GM18907 (cell line): ENCODE measurements at regions not wholly inside any gene's neighbourhood (a gene's known extent, or its start where the extent isn't known, plus 50 kb on each side); places are given as distances from the start of the nearest gene placed in this dataset.
"Not testable (repeated sequence)": the region's sequence is repeated elsewhere in the genome, so short reads cannot be mapped to it uniquely, and the experiment has no call there.

Experiments
- ATAC-seq: cut with Tn5 transposase; IDR thresholded peaks from one replicate; pipeline ENCODE4 v1.9.1; 2021; ENCODE audit warnings: mild to moderate bottlenecking, moderate library complexity; ENCODE audit not compliant: unreplicated experiment

DNA sequence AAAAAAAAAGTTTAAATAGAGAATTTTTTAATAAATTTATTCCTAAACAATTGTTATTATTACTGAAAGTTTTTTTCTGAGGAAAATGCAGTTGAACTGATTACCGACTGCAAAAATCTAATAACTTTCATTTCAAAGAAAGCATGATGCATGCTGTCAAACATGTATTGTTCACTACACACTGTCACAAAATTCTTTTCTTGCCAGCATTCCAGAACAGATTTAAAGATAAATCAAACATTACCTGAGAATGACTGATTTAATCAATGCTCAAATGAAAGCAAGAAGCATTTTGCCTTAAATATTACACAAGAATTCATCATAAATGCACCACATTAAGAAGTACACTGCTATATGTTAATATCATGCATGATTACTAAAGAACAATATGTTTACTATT lies 588.3 kb downstream of the SLC16A7 start:
- no peak for ATAC-seq

DNA sequence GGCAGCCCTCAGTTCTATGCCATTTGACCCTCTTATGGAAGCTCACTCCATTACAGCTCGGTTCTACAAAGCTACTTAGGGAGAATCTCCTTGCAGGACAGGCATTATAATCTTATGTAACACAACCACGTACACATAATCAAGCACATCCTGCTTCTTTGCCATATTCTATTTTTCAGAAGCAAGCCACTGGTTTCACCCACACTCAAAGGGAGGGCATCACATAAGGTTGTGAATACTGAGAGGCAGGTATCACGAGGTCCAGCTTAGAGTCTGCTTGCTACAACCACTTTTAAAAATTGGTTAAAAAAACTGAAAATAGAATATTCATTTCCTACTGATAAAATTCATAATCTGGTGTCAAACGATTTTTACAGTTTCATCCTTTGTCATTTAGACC lies 589.2 kb downstream of the SLC16A7 start:
- no peak for ATAC-seq

DNA sequence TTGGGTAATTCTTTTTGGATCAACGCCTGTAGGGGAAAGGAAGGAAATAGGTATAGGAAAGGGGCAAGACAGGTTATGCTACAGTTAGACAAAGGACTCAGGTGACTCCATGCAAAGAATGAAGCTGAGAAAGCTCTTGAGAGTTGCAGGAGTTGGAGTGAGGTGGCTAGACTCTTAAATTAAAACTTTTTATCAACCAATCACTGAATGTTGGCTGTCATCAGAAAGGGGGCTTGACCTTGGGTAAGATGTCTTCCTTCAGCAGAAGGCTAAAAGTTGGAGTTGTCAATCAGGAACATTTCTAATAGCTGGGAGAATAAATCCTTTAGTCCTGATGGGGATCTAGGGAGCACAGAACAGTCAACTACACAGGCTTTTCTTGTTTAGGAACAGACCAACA lies 595.4 kb downstream of the SLC16A7 start:
- no peak for ATAC-seq

DNA sequence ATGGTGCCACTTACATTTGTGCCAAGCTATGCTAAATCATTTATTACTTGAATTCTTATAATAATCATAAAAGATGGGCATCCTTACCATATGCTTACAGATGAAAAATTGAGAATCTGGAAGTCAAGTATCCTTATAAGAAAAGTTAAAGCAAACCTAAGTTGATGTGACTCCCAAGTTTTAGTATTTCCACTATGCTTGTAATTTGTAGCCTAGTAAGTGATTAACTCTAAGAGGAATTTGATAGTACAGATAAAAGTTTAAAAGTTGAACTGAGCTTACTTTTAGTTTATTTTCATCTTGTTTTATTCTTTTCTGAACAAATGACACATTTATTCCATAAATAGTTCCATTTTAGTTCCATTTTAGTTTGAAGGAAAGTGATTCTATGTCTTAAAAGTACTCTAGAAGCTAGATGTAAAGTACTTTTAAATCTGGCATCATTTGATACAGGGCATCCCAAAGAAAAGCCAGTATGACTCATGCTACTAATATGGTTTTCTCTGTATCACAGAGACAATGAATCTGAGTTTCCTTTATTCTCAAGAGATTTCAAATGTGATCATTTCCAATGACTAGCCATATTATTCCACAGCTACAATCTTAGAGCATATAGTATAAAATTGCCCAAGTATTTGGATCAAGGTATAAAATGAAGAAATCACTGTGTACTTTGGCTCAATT lies 596.0 kb downstream of the SLC16A7 start:
- ATAC-seq, result no peak

DNA sequence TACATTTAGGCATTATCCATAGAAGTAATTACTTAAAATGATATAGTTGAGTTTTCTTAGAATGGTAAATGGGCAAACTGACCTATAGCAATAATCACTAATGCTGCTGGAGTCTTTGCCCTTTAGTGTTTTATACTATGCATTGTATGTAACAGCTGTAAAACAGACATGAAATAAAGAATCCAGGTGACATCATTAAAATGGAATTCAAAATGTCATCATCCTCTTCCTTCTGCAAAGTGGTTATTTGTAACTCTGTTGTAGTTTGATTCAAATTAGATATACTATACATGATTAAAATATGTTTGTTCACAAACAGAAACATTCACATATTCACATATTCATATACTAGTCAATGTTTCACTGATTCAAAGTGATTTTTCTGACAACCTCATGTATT lies 598.8 kb downstream of the SLC16A7 start:
- no peak for ATAC-seq

DNA sequence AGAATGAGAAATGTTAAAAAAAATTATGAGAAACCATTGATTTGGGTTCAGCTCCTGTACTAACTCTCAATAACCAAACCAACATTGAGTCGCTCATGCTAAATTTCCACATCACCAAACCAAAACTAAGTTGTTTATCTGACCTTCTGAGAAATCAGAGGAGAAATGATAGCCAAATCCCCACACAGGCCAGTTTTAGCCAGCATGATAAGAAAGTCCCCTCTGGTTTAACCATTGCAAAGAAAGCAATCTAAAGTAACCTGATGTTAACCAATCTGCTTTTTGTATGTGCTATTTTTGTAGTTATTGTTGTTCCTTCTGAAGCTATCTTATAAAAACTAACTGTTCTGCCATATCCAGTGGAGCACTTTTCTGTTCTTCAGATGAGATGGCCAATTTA lies 599.7 kb downstream of the SLC16A7 start:
- ATAC-seq, result no peak

DNA sequence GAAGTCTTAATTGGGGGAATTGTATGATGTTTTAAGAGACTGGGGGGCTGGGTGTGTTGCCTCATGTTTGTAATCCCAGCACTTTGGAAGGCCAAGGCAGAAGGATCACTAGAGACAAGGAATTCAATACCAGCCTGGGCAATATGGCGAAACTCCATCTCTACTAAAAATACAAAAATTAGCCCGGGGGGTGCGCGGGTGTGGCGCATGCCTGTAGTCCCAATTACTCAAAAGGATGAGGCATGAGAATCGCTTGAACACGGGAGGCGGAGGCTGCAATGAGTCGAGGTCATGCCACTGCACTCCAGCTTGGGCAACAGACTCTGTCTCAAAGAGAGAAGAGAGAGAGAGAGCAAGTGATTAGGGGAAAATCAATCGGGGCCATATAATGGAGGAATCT lies 600.5 kb downstream of the SLC16A7 start:
- no peak for ATAC-seq

DNA sequence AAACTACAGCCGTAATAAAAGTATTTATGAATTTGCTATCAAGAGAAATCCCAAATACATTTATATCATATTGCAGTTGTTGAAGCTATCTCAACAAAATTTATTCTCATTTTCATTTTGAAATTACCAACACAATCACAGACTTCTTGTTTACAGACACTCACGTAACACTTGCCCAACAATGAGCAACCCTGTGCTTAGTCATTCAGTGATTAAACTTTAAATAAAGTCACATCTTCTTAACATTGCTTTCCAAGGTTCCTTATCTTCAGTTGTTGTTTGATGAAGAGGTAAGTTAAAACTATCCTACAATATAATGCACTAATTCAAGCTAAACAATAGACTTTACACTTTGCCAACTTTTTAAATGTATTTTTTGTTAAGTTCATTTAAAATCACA lies 601.8 kb downstream of the SLC16A7 start:
- no peak for ATAC-seq

DNA sequence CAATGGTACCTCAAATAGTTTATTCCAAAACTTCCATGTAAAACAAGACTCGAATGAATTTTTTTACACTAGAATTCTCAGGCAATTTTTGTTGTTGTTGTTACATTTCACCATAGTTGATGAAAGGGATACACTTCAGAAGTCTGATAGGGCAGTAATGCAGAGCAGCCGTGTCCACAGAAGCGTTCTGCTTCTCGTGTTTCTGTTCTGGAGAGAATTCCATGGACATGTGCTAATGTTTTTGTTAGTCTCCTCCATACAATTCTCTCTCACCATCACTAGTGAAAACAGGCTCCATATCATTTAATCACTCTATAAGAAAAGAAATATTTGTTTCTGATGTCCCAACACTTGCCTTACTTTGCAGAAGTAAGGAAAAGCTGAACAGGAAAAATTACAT lies 606.1 kb downstream of the SLC16A7 start:
- no peak for ATAC-seq

DNA sequence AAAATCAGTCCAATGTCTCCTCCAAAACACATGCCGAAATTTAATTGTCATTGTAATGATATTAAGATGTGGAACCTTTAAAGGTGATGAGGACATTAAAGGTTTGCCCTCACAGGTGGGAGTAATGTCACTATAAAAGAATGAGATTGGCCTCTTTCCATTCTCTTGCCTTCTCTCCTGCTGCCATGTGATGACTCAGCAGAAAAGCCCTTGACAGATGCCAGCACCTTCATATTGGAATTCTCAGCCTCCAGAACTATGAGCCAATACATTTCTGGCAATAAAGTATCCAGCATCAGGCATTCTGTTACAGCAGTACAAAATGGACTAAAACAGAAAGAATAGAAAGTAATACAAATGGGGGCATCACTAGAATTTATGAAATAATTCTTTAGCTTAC lies 609.7 kb downstream of the SLC16A7 start:
- no peak for ATAC-seq

DNA sequence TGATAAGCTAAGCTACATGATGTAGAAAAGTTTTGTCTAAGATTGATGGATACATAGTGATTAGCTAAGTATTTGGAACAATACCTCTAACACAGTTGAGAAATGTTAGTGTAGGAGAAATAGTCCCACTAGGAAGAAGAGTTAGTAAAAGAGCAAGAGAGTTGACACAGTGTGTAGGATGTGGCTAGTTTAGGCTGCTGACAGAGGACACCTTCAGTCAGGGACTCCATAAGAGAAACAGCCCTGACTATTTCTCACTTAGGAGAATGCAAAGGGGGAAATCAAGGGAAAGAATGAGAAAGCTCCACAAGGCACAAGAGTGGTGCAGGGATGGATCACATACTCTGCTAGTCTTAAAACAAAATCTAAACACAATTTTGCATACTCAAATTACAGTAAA lies 613.7 kb downstream of the SLC16A7 start:
- ATAC-seq, result no peak

DNA sequence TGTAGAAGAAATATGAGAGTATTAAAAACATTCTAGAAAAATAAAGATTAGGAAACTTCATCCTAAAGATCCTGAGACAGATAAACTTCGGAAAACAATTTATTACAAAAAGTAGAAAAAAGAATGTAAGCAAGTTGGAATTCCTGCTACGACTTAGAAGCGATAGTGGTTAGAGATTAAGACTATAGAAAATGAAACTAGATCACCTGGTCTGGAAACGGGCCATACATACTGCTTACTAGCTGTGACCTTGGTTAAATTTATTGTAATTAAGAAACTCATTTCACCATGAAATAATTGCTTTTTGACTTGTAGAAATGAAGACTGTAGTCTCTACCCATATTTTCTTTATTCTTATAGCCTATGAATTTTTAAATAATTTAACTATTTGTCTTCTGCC lies 614.1 kb downstream of the SLC16A7 start:
- no peak for ATAC-seq

DNA sequence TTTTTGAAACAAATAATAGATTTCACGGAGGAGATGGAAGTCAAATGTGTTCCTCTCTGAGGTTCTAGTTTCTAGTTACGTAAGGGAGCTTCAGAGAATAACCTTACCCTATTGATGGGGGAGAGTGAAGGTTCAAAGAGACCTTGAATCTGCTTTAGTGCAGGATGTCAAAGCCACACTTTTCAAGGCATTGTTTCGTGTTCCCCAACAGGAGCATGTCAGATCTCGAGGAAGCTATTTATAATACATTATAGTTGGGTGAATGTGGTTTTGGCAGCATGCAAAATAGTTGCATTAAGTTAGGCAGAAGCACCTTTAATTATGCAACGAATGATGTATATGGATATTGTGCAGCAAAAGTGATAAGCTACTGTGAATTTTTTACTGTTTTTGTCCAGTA lies 614.9 kb downstream of the SLC16A7 start:
- ATAC-seq, result no peak

DNA sequence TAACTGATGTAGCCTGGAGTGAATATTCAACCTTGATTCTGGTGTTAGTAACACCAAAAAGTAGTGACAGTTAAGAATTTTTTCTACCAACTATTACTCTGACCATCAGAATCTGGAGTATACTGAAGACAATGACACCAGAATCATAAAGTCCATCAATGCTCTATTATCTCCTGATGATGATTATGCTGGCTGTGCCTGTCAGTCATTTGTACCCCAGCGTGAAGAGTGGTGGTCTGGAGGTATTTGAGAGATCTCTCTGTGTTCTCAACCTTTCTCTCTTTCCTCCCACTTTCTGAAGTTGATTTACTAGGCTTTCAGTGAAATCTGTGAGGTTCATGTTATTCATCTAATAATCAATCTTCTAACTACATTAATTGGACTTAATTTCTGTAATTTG lies 615.4 kb downstream of the SLC16A7 start:
- ATAC-seq, result no peak

DNA sequence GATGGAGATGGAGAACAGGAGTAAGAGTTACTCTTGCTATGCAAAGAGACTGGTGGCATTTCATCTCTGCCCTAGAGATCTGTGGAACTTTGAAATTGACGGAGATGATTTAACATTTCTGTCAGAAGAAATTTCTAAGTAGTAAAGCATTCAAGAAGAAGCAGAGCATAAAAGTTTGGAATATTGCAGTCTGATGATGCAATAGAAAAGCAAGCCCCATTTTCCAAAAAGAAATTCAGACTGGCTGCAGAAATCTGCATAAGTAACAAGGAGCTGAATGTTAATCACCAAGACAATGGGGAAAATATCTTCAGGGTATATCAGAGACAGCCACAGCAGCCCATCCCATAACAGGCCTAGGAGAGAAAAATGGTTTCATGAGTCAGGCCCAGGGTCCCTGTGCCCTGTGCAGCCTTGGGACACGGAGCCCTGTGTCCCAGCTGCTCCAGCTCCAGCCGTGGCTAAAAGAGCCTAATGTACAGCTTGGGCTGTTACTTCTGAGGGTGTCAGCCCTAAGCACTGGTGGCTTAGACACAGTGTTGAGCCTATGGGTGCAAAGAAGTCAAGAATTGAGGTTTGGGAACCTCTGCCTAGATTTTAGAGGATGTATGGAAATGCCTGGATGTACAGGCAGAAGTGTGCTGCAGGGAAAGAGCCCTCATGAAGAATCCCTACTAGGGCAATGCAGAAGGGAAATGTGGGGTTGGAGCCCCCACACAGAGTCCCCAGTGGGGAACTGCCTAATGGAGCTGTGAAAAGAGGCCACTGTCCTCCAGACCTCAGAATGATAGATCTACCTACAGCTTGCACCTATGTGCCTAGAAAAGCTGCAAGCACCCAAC lies 616.6 kb downstream of the SLC16A7 start:
- no peak for ATAC-seq

DNA sequence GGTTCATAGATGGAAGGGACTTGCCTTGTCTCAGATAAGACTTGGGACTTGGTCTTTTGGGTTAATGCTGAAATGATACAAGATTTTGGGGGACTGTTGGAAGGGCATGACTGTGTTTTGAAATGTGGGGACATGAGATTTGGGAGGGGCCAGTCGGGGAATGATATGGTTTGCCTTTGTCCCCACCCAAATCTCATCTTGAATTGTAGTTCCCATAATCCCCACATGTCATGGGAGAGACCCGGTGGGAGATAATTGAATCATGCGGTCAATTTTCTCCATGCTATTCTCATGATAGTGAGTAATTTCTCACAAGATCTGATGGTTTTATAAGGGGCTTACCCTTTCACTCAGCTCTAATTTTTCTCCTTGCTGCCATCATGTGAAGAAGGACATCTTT lies 617.4 kb downstream of the SLC16A7 start:
- ATAC-seq, result not testable (repeated sequence)

DNA sequence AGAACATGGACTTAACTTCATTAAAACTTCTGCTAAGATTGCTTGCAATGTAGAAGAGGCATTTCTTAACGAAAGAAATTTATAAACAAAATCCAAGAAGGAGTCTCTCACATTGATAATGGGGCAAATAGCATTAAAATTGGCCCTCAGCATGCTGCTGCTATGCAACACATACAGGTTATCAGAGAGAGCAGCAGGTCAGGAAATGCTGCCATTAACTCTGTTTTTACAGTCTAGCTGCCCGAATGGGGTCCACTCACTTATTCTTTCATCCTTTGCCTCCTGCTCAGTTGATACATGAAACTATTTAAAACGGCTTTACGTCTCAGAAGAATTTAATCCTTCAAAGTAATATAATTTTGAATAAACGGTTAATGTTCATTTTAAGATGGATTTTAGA lies 620.4 kb downstream of the SLC16A7 start:
- no peak for ATAC-seq

DNA sequence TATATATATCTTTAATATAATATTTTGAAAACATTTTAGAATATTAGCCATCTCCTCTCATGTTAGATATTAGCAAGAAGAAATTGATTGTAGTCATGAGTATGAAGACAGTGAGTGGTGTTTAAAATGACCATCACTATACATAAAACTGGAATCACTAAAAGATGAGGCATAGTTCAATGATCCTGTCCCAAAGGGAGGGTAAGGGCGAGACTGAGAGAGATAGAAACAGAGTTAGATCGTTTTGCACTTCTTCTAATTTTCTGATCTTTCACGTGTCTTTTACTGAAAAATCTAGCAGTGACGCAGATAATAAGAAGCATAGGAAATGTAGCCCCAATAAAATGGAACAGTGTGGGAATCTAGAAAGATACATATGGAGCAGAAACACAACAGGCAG lies 627.4 kb downstream of the SLC16A7 start:
- no peak for ATAC-seq

DNA sequence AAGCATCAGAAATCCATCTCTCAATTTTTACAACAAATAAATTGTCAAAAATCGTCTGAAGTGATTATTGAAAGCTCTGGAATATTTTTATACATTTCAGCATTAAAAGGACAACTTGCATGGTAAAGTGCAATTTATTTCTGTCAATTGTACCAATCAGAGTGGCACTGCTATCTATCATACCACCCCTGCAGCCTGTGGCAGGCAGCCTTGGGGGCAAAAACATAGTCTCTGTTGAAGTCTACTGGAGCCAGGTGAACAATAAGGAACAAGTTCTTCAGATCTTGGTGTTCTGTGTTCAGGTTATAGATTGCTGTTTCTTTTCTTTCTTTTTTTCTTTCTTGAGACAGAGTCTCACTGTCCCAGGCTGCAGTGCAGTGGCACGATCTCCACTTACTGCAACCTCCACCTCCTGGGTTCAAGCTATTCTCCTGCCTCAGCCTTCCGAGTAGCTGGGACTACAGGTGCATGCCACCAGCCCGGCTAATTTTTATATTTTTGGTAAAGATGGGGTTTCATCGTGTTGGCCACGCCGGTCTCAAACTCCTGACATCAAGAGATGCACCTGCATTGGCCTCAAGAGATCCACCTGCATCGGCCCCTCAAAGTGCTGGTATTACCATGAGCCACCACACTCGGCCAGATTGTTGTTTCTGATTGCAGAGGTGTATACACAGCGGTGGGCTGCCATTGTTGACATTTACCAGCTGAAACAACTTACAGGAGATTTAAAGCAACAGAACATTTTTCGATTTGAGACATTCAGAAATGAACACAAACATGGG lies 629.6 kb downstream of the SLC16A7 start:
- ATAC-seq, result no peak

DNA sequence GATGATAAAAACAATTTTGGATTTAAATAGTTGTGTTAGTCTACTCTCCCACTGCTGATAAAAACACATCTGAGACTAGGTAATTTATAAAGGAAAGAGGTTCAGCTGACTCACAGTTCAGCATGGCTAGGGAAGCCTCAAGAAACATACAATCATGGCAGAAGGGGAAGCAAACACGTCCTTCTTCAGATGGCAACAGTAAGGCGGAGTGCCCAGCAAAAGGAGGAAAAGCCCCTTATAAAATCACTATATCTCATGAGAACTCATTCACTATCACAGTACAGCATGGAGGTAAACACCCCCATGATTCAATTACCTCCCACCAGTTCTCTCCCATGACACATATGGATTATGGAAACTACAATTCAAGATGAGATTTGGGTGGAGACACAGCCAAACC lies 632.1 kb downstream of the SLC16A7 start:
- no peak for ATAC-seq

DNA sequence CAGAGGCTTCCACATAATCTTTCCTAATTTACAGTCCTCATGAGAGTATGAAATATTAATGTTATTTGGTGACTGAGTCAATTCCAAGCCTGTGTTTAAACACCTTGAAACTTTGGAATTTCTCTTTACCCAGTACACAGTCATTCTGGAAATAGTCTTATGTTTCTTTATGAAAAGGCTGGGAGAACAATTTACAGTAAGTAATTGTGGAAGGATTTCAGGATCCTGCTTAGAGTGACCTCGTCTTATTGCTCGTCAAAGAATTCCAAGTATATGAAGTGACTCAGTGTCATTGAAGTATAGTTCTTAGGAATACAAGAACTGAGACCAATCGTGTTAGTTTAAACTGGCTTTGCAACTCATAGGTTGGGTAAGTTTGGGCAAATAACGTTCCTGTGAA lies 634.2 kb downstream of the SLC16A7 start:
- no peak for ATAC-seq

DNA sequence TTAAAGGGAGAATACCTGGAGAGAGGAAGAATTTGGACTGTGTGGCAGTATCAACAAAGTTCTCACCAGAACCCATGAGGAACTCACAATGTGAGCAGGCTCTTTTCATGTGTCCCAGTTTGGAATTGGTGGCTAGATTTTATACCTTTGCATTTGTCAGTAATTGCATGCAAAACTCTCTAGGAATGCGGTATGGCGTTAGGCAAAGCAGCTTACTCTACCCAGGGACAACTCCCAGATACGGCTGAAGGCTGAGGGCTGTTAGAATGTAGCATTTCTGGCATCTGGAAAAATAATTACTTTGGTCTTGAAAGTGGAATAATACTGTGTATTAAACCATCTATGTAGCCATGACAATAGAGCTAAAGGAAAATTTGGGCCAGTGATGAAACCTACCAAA lies 635.5 kb downstream of the SLC16A7 start:
- ATAC-seq, result no peak
